Neural cell (in vitro differentiated cells): ENCODE measurements at regions not wholly inside any gene's neighbourhood (a gene's known extent, or its start where the extent isn't known, plus 50 kb on each side); places are given as distances from the start of the nearest gene placed in this dataset.

Source experiments
- H2AFZ ChIP-seq: fragments of 200-600, 300-800 bp; sonication (generic), shearing (Covaris generic); 2 replicates; pipeline ENCODE4 v1.6.0; 2014; ENCODE audit warnings: low read depth, mild to moderate bottlenecking, antibody characterized with exemption, low read length, moderate library complexity
- H3F3A ChIP-seq: fragments of 200-600 bp; shearing (Covaris generic); 2 replicates; pipeline ENCODE4 v1.6.1; 2016; ENCODE audit warnings: mild to moderate bottlenecking, moderate library complexity, mixed read lengths, antibody characterized with exemption, low read length; ENCODE audit not compliant: insufficient read depth, poor library complexity, severe bottlenecking
- H3K27ac ChIP-seq: fragments of 200-600, 300-800 bp; sonication (generic), shearing (Covaris generic); 2 replicates; pipeline ENCODE4 v1.5.1; 2014; ENCODE audit warnings: mild to moderate bottlenecking, low read length, moderate library complexity
- H3K27me3 ChIP-seq: fragments of 300-800, 200-600 bp; sonication (generic), shearing (Covaris generic); 2 replicates; pipeline ENCODE4 v1.6.0; 2014; ENCODE audit warnings: mild to moderate bottlenecking, low read depth, low read length, moderate library complexity; ENCODE audit not compliant: insufficient read depth
- H3K36me3 ChIP-seq: fragments of 300-800, 200-600 bp; sonication (generic), shearing (Covaris generic); 2 replicates; pipeline ENCODE4 v1.5.1; 2014; ENCODE audit warnings: mild to moderate bottlenecking, antibody characterized with exemption, low read length, moderate library complexity; ENCODE audit not compliant: insufficient read depth
- H3K4me2 ChIP-seq: fragments of 300-800, 200-600 bp; sonication (generic), shearing (Covaris generic); 2 replicates; pipeline ENCODE4 v1.6.0; 2014; ENCODE audit warnings: mild to moderate bottlenecking, low read length
- H3K4me3 ChIP-seq: fragments of 300-800, 200-600 bp; sonication (generic), shearing (Covaris generic); 2 replicates; pipeline ENCODE4 v1.5.1; 2014; ENCODE audit warnings: mild to moderate bottlenecking, low read length, moderate library complexity
- H3K79me2 ChIP-seq: fragments of 200-600 bp; shearing (Covaris generic); replicated peaks from 2 replicates; pipeline ENCODE4 v1.6.0; 2014; ENCODE audit warnings: mild to moderate bottlenecking, low read length, moderate library complexity; ENCODE audit not compliant: insufficient read depth
- H3K9ac ChIP-seq: fragments of 300-800, 200-600 bp; sonication (generic), shearing (Covaris generic); 2 replicates; pipeline ENCODE4 v1.6.1; 2016; ENCODE audit warnings: mild to moderate bottlenecking, low read length, mixed read lengths
- H3K9me2 ChIP-seq: fragments of 200-600 bp; shearing (Covaris generic); 2 replicates; pipeline ENCODE4 v1.6.1; 2016; ENCODE audit warnings: mild to moderate bottlenecking, low read length, mixed read lengths; ENCODE audit not compliant: insufficient read depth
- H3K9me3 ChIP-seq: fragments of 200-600, 300-800 bp; sonication (generic), shearing (Covaris generic); 2 replicates; pipeline ENCODE4 v1.6.1; 2016; ENCODE audit warnings: mild to moderate bottlenecking, mixed run types, low read length, moderate library complexity, mixed read lengths
- H4K20me1 ChIP-seq: fragments of 200-600 bp; shearing (Covaris generic); 2 replicates; pipeline ENCODE4 v1.6.1; 2016; ENCODE audit warnings: mild to moderate bottlenecking, mixed run types; ENCODE audit not compliant: insufficient read depth
- CTCF ChIP-seq: fragments of 450-650 bp; IDR thresholded peaks from 2 replicates; pipeline ENCODE4 v1.5.1; 2014; ENCODE audit warnings: antibody characterized with exemption, mild to moderate bottlenecking, moderate library complexity; ENCODE audit not compliant: poor library complexity, severe bottlenecking
- EP300 ChIP-seq: fragments of 450-650 bp; conservative IDR thresholded peaks from 2 replicates; pipeline ENCODE4 v1.6.1; 2014; ENCODE audit warnings: antibody characterized with exemption, mild to moderate bottlenecking, moderate library complexity; ENCODE audit not compliant: poor library complexity, severe bottlenecking
- EZH2 ChIP-seq: fragments of 200-600, 300-800 bp; shearing (Covaris generic), sonication (generic); IDR thresholded peaks from 2 replicates; pipeline ENCODE4 v1.6.1; 2014; ENCODE audit warnings: antibody characterized with exemption, low read length, borderline replicate concordance, mild to moderate bottlenecking; ENCODE audit not compliant: insufficient read depth, poor library complexity, severe bottlenecking
- MXI1 ChIP-seq: fragments of 450-650 bp; conservative IDR thresholded peaks from 2 replicates; pipeline ENCODE4 v1.6.1; 2014; ENCODE audit warnings: antibody characterized with exemption, mild to moderate bottlenecking; ENCODE audit not compliant: poor library complexity, severe bottlenecking
- POLR2AphosphoS5 ChIP-seq: IDR thresholded peaks from 2 replicates; pipeline ENCODE4 v1.6.1; 2012
- RAD21 ChIP-seq: fragments of 450-650 bp; conservative IDR thresholded peaks from 2 replicates; pipeline ENCODE4 v1.6.1; 2014; ENCODE audit warnings: antibody characterized with exemption, mild to moderate bottlenecking, moderate library complexity
- REST ChIP-seq: IDR thresholded peaks from 2 replicates; pipeline ENCODE4 v1.6.1; 2012; ENCODE audit warnings: borderline replicate concordance
- SMC3 ChIP-seq: fragments of 450-650 bp; conservative IDR thresholded peaks from 2 replicates; pipeline ENCODE4 v1.6.1; 2014; ENCODE audit warnings: antibody characterized with exemption, mild to moderate bottlenecking, moderate library complexity; ENCODE audit not compliant: poor library complexity
- TAF1 ChIP-seq: IDR thresholded peaks from 2 replicates; pipeline ENCODE4 v1.6.1; 2012; ENCODE audit warnings: low read depth

GRCh38 chr1:14435368-14436023, 163.0 kb upstream of the KAZN start:
- H3K36me3 ChIP-seq = no peaks in the 10 kb centered on the region
- no peaks in the 10 kb centered on the region for H3F3A ChIP-seq
- H3K4me2 ChIP-seq = no peak overlapping the region
- H3K9me3 ChIP-seq = no peaks in the 10 kb centered on the region
- no peak overlapping the region for H3K4me3 ChIP-seq
- no peaks in the 10 kb centered on the region for H3K79me2 ChIP-seq
- H3K27ac ChIP-seq = no peak overlapping the region
- H3K9ac ChIP-seq = no peak overlapping the region
- no peaks in the 10 kb centered on the region for H3K27me3 ChIP-seq
- no peaks in the 10 kb centered on the region for H3K9me2 ChIP-seq
- no peaks in the 10 kb centered on the region for H4K20me1 ChIP-seq
- H2AFZ ChIP-seq = no peak overlapping the region
- TF ChIP-seq CTCF = peak; percentile 10
- no peak for TF ChIP-seq RAD21

GRCh38 chr1:14437417-14437918, 161.0 kb upstream of the KAZN start:
- Histone ChIP-seq H4K20me1 (no peaks in the 10 kb centered on the region), H3F3A (no peaks in the 10 kb centered on the region), H2AFZ (peak overlapping the region; percentile 46), H3K36me3 (no peaks in the 10 kb centered on the region), H3K4me2 (no peak overlapping the region), H3K79me2 (no peaks in the 10 kb centered on the region), H3K9ac (peak overlapping the region; percentile 43), H3K27ac (peak overlapping the region; percentile 50), H3K4me3 (no peak overlapping the region), H3K27me3 (no peaks in the 10 kb centered on the region), H3K9me3 (no peaks in the 10 kb centered on the region), H3K9me2 (no peaks in the 10 kb centered on the region)
- no peak for TF ChIP-seq REST
- no peak for TF ChIP-seq CTCF
- TF ChIP-seq MXI1 = no peak
- no peak for TF ChIP-seq RAD21
- no peak for TF ChIP-seq POLR2AphosphoS5
- TF ChIP-seq EP300 = no peak
- TF ChIP-seq SMC3 = no peak
- TF ChIP-seq EZH2 = no peak
- TF ChIP-seq TAF1 = no peak
